ENCODE measurements at regions not wholly inside any gene's neighbourhood (a gene's known extent, or its start where the extent isn't known, plus 50 kb on each side); places are given as distances from the start of the nearest gene placed in this dataset.
A peak's percentile ranks its signal among the peaks of the same experiment; 100 is the strongest.

DNA sequence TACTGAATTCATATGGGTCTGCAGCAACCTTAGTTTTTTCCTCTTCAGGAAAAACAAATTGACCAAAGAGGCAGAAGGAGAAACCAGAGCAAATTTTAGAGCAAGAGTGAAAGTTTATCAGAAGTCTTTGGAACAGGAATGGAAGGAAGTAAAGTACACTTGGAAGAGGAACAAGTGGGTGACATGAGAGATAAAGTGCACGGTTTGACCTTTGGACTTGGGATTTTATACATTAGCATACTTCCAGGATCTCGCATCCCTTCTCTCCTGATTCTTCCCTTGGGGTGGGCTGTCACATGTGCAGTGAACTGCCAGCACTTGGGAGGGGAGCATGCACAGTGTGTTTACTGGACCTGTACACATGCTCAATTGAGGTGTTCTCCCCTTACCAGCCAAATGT is 754.8 kb upstream of the ADAMTS5 start:
- ATAC-seq: no peak
- no peak overlapping the region for H3K27ac Mint-ChIP-seq
- H3K9me3 ChIP-seq (ENCODE audit: control insufficient read depth, low read length, poor library complexity, severe bottlenecking): no peaks in the 10 kb centered on the region
- no peaks in the 10 kb centered on the region for H3K36me3 Mint-ChIP-seq (ENCODE audit: low read depth)
- no peaks in the 10 kb centered on the region for H3K27me3 Mint-ChIP-seq
- no peaks in the 10 kb centered on the region for H3K4me1 Mint-ChIP-seq
- no peak for DNase-seq
- no peak overlapping the region for H3K4me3 Mint-ChIP-seq

DNA sequence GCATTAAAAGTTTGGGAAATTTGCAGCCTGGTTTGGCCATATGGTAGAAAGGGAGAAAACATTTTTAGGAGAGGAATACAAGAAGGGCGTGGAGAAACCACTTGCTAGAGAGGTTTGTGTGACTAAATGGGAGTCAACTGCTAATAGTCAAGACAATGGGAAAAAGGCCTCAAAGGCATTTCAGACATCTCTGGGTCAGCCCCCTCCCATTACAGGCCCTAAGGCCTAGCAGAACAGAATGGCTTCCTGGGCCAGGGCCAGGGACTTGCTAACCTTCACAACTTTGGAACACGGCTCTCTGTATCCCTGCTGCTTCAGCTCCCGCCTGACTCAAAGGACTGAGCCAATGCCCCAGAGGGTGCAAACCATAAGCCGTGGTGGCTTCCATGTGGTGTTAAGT is 752.3 kb upstream of the ADAMTS5 start:
- Mint-ChIP-seq H3K27me3 (no peaks in the 10 kb centered on the region), H3K36me3 (ENCODE audit: low read depth) (no peaks in the 10 kb centered on the region), H3K4me1 (no peaks in the 10 kb centered on the region), H3K27ac (no peak overlapping the region), H3K4me3 (no peak overlapping the region)
- DNase-seq: no peak
- no peaks in the 10 kb centered on the region for H3K9me3 ChIP-seq (ENCODE audit: control insufficient read depth, low read length, poor library complexity, severe bottlenecking)
- ATAC-seq: no peak

DNA sequence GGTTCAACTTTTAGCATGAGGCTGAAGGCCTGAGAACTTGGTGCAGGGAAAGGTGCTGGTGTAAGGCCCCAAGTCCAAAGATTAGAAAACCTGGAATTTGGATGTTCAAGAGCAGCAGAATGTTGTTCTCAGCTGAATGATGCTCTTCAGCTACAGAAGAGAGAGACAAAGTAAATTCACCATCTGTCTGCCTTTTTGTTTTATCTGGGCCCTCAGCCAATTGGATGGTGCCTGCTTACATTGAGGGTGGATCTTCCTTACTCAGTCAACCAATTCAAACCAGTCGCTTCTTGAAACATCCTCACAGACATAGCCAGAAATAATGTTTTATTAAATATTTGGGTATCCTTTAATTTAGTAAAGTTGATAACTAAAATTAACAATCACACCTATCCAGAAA is 748.2 kb upstream of the ADAMTS5 start:
- no peak overlapping the region for H3K27ac Mint-ChIP-seq
- H3K36me3 Mint-ChIP-seq (ENCODE audit: low read depth): no peaks in the 10 kb centered on the region
- H3K4me1 Mint-ChIP-seq: no peaks in the 10 kb centered on the region
- no peak overlapping the region for H3K4me3 Mint-ChIP-seq
- no peaks in the 10 kb centered on the region for H3K27me3 Mint-ChIP-seq
- H3K9me3 ChIP-seq (ENCODE audit: control insufficient read depth, low read length, poor library complexity, severe bottlenecking): no peaks in the 10 kb centered on the region
- DNase-seq: no peak
- ATAC-seq: no peak

DNA sequence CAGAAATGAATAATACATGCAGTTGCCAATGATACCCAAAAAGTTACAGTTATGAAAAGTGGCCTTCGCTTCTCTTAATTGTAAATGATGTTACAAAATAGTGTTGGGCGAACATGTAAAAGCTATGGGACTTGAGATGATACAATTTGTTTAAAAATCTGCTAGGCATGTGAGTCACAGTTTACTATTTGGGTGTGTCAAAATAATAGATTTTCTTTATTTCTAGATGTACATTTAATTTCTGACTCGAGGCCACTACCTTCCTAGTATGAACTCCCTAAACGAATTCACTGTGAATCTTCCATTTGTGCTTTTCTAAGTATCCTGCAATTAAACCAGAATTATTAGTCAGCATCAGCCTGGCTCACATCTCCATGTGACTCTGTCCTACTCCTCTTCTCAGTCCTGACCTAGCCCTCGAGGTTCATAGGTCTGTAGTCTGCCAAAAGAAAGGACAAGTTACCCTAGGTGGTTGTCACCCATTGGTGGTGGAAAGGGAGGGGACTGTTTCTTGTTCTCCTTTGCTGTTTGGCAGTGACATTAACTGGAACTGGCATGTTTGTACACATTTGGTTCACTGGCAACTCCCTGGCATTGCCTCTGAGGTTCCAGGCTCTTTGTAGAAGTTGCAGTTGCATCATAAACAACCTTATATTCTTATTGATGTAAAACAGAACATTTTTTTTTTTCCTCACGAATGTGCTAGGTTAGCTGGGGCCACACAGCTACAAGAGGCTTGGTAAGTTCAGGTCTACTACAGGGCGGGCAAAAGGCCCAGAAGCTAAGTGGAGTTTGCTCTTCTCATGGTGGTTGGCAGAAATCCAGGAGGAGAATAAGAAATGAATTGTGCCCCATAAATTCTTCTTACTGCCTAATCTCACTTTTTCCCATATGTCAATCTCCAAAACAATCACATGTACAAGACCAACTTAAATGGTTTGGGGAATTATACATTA is 746.5 kb upstream of the ADAMTS5 start:
- Mint-ChIP-seq H3K27ac (no peak overlapping the region), H3K27me3 (no peaks in the 10 kb centered on the region), H3K4me3 (no peak overlapping the region), H3K36me3 (ENCODE audit: low read depth) (no peaks in the 10 kb centered on the region), H3K4me1 (no peaks in the 10 kb centered on the region)
- no peaks in the 10 kb centered on the region for H3K9me3 ChIP-seq (ENCODE audit: control insufficient read depth, low read length, poor library complexity, severe bottlenecking)
- DNase-seq (no peak), ATAC-seq (no peak)

DNA sequence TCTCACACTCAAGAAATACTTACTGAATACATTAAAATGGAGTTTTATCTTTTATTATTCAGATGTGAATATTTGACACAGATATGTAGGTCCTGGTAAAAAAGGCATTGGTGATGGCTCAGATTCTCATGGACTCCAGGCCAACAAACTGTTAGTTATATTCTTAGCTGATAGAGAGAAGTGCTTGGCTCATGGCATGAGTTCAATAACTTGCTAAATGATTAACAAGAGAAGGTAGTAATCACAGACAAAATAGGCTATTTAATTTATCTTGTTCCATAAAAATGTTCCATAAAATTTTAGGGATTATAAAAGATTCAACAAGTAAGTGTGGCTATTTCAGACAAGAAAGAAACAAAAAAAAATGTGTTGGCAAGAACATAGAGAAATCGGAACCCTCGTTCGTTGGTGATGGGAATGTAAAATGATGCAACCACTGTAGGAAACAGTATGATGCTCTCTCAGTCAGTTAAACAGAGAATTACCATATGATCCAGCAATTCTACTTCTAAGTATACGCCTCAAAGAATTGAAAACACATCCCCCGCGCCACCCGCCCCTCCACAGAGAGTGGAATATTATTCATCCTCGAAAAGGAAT is 737.8 kb upstream of the ADAMTS5 start:
- H3K4me1 Mint-ChIP-seq: peaks cover 2% of the 10 kb centered on the region

DNA sequence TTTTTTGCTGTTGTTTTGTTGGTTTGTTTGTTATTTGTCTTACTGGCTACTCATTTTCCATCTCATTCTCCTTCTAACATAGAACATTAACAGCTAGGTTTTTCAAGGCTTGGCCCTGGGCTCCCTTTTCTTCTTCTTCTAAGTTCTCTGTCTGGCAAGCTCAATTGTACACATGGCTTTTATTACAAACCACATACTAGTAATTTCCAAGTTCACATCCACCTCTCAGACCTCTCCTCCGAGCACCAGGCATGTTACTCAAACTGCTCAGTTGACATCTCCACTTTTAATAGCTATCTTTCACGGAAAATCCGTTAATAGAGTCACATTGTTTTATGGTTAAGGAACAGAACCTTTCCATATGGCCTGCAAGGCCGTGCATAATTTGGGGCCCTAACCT is 736.9 kb upstream of the ADAMTS5 start:
- DNase-seq (no peak), ATAC-seq (no peak)
- H3K9me3 ChIP-seq (ENCODE audit: control insufficient read depth, low read length, poor library complexity, severe bottlenecking): no peaks in the 10 kb centered on the region
- Mint-ChIP-seq H3K36me3 (ENCODE audit: low read depth) (no peaks in the 10 kb centered on the region), H3K27ac (no peak overlapping the region), H3K4me3 (no peak overlapping the region), H3K27me3 (no peaks in the 10 kb centered on the region), H3K4me1 (peaks cover 2% of the 10 kb centered on the region)

More for the DNA sequence above, 737.8 kb upstream of the ADAMTS5 start:
- ATAC-seq (no peak), DNase-seq (no peak)
- Mint-ChIP-seq H3K27ac (no peak overlapping the region), H3K36me3 (ENCODE audit: low read depth) (no peaks in the 10 kb centered on the region), H3K4me3 (no peak overlapping the region), H3K27me3 (no peaks in the 10 kb centered on the region)
- no peaks in the 10 kb centered on the region for H3K9me3 ChIP-seq (ENCODE audit: control insufficient read depth, low read length, poor library complexity, severe bottlenecking)

DNA sequence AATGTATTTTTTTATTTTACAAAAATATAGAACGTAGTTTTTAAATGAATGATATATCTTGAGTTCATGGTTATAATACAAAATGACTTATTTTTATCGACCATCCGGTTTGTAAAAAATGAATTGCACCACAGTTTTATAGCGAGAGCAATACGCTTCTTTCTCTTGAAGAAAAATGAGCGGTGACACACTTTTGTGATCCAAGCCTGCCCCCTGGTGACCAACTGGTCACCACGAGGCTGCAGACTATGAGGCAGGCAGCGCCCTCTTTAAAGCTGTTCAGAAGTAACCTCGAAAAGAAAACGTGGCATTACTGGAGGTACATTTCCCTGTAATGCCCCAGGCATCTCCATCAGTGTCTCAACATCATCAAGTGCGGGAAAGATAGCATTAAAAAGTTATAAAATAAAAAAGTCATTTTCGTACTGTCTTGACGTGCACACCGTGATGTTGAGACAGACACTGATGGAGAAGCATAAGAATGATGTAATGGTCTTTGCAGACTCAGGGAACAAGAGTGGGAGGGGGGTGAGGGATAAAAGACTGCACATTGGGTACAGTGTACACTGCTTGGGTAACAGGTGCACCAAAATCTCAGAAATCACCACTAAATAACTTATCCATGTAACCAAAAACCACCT is 734.2 kb upstream of the ADAMTS5 start:
- ATAC-seq (peak; percentile 66), DNase-seq (peak in 1 of 3 donors; percentile 22)
- Mint-ChIP-seq H3K36me3 (ENCODE audit: low read depth) (no peaks in the 10 kb centered on the region), H3K27me3 (peaks cover 12% of the 10 kb centered on the region), H3K4me1 (peaks cover 5% of the 10 kb centered on the region), H3K4me3 (no peak overlapping the region), H3K27ac (no peak overlapping the region)
- H3K9me3 ChIP-seq (ENCODE audit: control insufficient read depth, low read length, poor library complexity, severe bottlenecking): no peaks in the 10 kb centered on the region

DNA sequence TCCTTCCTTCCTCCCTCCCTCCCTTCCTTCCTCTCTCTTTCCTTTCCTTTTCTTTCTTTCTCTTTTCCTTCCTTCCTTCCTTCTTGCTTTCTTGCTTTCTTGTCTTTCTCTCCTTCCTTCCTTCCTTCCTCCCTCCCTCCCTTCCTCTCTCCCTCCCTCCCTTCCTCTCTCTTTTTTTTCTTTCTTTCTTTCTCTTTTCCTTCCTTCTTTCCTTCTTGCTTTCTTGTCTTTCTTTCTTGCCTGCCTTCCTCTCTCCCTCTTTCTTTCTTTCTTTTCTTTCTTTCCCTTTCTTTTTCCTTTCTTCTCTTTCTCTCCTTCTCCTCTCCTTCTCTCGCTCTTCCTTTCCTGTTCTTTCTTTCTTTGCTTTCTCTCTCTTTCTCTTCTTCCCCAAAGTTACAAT is 728.4 kb upstream of the ADAMTS5 start:
- H3K36me3 Mint-ChIP-seq (ENCODE audit: low read depth): peaks cover 2% of the 10 kb centered on the region
- peaks cover 12% of the 10 kb centered on the region for H3K27me3 Mint-ChIP-seq
- H3K4me3 Mint-ChIP-seq: no peak overlapping the region
- ATAC-seq (no peak), DNase-seq (no peak)
- H3K4me1 Mint-ChIP-seq: peaks cover 2% of the 10 kb centered on the region
- no peaks in the 10 kb centered on the region for H3K9me3 ChIP-seq (ENCODE audit: control insufficient read depth, low read length, poor library complexity, severe bottlenecking)
- H3K27ac Mint-ChIP-seq: no peak overlapping the region

DNA sequence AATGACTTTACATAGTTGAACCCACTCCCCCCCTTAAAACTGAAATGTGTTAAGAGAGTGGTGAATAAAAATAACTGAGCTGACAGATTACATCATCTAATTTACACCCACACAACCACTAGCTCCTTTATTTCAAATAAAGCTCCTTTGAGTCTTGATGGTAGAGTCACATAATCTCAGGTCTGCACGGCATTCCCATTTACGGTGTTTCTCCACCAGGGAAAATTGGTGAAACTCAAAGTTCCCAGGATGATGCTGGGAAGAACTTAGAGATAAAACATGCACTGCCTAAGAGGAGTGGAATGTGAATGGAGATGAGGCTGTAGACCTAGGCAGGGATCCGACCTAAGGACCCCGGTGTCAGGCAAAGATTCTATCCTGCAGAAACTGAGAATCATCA is 727.8 kb upstream of the ADAMTS5 start:
- peaks cover 2% of the 10 kb centered on the region for H3K36me3 Mint-ChIP-seq (ENCODE audit: low read depth)
- H3K4me1 Mint-ChIP-seq: peaks cover 2% of the 10 kb centered on the region
- DNase-seq (no peak), ATAC-seq (no peak)
- no peaks in the 10 kb centered on the region for H3K9me3 ChIP-seq (ENCODE audit: control insufficient read depth, low read length, poor library complexity, severe bottlenecking)
- H3K4me3 Mint-ChIP-seq: no peak overlapping the region
- no peak overlapping the region for H3K27ac Mint-ChIP-seq
- H3K27me3 Mint-ChIP-seq: peaks cover 12% of the 10 kb centered on the region

DNA sequence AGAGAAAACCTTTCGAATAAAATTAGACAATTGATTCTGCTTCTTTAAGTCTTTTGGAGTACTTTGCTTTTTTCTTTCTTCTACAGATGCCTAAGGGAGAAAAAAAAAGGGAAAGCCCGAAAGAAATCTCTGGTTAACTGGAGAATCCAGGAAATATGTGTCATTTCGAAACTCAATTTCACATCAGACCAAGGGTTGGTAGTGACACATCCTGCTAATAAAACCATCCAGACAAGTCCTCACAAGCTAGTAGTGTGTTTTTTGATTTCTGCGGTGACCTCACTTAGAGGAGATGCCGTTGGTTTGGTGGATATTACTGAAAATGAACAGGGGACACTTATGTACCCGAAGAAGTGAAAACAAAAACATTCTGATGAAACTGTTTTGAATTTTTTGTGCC is 726.5 kb upstream of the ADAMTS5 start:
- Mint-ChIP-seq H3K36me3 (ENCODE audit: low read depth) (peaks cover 2% of the 10 kb centered on the region), H3K27me3 (peaks cover 12% of the 10 kb centered on the region), H3K4me3 (no peak overlapping the region), H3K27ac (no peak overlapping the region), H3K4me1 (peaks cover 1% of the 10 kb centered on the region)
- ATAC-seq (no peak), DNase-seq (no peak)
- no peaks in the 10 kb centered on the region for H3K9me3 ChIP-seq (ENCODE audit: control insufficient read depth, low read length, poor library complexity, severe bottlenecking)

DNA sequence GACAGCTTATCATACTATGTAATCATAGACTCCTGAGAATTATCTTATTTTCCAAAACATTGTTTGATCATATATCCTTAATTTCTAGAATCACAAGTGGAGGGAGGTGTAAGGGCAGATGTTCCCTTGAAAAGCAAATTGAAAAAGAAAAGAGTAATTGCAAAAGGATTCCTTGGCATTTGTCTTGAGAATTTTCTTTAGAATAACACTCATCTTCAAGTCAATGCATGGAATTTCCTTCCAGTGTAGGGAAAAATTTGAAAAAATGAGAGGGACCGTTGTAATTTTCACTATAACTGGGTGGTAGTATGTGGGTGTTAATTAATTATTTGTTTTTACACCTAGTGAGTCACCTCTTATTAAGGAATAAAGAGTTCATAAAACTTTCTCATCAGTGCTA is 724.6 kb upstream of the ADAMTS5 start:
- H3K27me3 Mint-ChIP-seq: peaks cover 2% of the 10 kb centered on the region
- peaks cover 2% of the 10 kb centered on the region for H3K36me3 Mint-ChIP-seq (ENCODE audit: low read depth)
- H3K27ac Mint-ChIP-seq: no peak overlapping the region
- no peaks in the 10 kb centered on the region for H3K9me3 ChIP-seq (ENCODE audit: control insufficient read depth, low read length, poor library complexity, severe bottlenecking)
- ATAC-seq (no peak), DNase-seq (no peak)
- no peaks in the 10 kb centered on the region for H3K4me1 Mint-ChIP-seq
- H3K4me3 Mint-ChIP-seq: no peak overlapping the region

DNA sequence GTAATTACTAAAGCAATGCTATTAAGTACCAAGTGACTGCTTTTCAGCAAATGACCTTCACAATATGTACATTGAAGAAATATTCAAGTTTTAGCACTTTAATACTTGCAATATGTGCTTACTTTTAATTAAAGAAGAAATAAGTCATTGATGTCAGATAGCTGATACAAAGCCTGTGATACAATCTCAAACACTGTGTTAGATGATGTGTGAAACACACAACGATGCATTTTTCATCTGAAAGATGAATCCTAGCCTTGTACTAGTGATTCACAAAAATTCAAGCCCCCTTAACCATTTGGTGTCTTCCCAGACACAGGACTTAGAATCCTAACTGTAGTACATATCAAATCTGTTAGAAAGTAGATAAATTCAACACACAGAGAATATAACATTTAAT is 724.1 kb upstream of the ADAMTS5 start:
- Mint-ChIP-seq H3K27ac (no peak overlapping the region), H3K27me3 (no peaks in the 10 kb centered on the region), H3K4me1 (no peaks in the 10 kb centered on the region), H3K36me3 (ENCODE audit: low read depth) (peaks cover 2% of the 10 kb centered on the region), H3K4me3 (no peak overlapping the region)
- no peak for ATAC-seq
- DNase-seq: no peak
- H3K9me3 ChIP-seq (ENCODE audit: control insufficient read depth, low read length, poor library complexity, severe bottlenecking): no peaks in the 10 kb centered on the region

DNA sequence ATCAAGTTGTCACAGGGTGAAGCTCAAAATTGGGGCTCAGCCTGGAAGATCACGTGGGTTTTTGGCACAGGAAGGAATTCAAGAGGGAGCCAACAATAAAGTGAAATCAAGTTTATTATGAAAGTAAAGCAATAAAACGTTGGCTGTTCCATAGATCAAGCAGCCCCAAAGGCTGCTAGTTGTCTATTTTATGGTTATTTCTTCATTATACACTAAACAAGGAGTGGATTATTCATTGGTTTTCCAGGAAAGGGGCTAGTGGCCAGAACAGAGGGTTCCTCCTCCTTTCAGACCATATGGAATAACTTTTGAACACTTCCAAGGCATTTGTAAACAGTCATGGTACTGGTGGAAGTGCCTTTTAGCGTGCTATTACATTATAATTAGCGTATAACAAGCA is 723.5 kb upstream of the ADAMTS5 start:
- Mint-ChIP-seq H3K27me3 (no peaks in the 10 kb centered on the region), H3K4me1 (no peaks in the 10 kb centered on the region), H3K27ac (no peak overlapping the region), H3K4me3 (no peak overlapping the region), H3K36me3 (ENCODE audit: low read depth) (peaks cover 2% of the 10 kb centered on the region)
- no peaks in the 10 kb centered on the region for H3K9me3 ChIP-seq (ENCODE audit: control insufficient read depth, low read length, poor library complexity, severe bottlenecking)
- DNase-seq: no peak
- ATAC-seq: no peak
